22Rv1 (cell line): ENCODE measurements at regions not wholly inside any gene's neighbourhood (a gene's known extent, or its start where the extent isn't known, plus 50 kb on each side); places are given as distances from the start of the nearest gene placed in this dataset.

ENCODE experiments used
- CTCF ChIP-seq: fragments of 450-650 bp; IDR thresholded peaks from 2 replicates; pipeline ENCODE4 v1.5.1; 2017; ENCODE audit warnings: mild to moderate bottlenecking
- ZFX ChIP-seq: fragments of 450-650 bp; IDR thresholded peaks from 2 replicates; pipeline ENCODE4 v1.6.1; 2017; ENCODE audit warnings: antibody characterized with exemption, borderline replicate concordance

DNA sequence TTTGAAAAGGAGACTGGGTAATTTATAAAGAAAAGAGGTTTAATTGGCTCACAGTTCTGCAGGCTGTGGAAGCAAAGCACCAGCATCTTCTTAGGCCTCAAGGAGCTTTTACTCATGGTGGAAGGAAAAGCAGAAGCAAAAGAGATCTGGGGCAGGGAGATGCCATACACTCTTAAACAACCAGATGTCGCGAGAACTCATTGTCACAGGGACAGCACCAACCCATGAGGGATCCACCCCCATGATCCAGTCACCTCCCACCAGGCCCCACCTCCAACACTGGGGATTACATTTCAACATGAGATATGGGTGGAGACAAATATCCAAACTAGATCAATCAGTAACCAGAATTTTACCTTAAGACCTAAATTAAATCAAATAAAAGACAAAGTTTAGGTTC, 87.2 kb downstream of the C11orf91 start:
- TF ChIP-seq CTCF (no peak), ZFX (no peak)
